Breast epithelium (tissue), 3 donors: ENCODE measurements at regions not wholly inside any gene's neighbourhood (a gene's known extent, or its start where the extent isn't known, plus 50 kb on each side); places are given as distances from the start of the nearest gene placed in this dataset.

Experiments used
- POLR2A ChIP-seq: fragments of 450-650 bp; IDR thresholded peaks from one replicate; pipeline ENCODE4 v1.6.1; 2016; ENCODE audit warnings: antibody characterized with exemption, mild to moderate bottlenecking, moderate library complexity
- TF ChIP-seq, protein P1 (sequence below), 3 donors: fragments of 450-650 bp; IDR thresholded peaks; one replicate each; pipeline ENCODE4 v1.5.1; 2016 to 2017; ENCODE audit warnings: antibody characterized with exemption in 3 of 3, mild to moderate bottlenecking in 3 of 3, moderate library complexity in 3 of 3

DNA sequence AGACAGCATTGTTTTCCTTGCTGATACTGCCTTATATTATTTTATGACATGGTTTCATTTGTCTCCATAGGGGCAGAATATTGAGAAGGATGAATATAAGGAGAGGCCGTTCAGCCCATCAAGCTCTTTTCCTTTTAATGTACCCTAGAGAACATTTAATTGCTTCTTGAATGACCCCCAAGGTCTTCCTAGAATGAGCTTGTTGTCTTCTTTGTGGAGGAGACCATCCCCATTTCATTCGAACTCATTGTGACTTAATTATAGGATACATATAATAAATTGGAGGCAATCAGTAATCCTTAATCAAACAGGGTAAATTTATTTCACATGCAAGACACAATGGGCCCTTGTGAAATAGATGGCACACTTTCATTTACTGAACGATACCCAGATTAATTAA is 231.3 kb downstream of the MDFIC start:
- no peak for TF ChIP-seq POLR2A
- TF ChIP-seq, protein P1, sequence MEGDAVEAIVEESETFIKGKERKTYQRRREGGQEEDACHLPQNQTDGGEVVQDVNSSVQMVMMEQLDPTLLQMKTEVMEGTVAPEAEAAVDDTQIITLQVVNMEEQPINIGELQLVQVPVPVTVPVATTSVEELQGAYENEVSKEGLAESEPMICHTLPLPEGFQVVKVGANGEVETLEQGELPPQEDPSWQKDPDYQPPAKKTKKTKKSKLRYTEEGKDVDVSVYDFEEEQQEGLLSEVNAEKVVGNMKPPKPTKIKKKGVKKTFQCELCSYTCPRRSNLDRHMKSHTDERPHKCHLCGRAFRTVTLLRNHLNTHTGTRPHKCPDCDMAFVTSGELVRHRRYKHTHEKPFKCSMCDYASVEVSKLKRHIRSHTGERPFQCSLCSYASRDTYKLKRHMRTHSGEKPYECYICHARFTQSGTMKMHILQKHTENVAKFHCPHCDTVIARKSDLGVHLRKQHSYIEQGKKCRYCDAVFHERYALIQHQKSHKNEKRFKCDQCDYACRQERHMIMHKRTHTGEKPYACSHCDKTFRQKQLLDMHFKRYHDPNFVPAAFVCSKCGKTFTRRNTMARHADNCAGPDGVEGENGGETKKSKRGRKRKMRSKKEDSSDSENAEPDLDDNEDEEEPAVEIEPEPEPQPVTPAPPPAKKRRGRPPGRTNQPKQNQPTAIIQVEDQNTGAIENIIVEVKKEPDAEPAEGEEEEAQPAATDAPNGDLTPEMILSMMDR (IDR thresholded peaks at IDR 0.05): no peak
